Endothelial cell (in vitro differentiated cells): ENCODE measurements at regions not wholly inside any gene's neighbourhood (a gene's known extent, or its start where the extent isn't known, plus 50 kb on each side); places are given as distances from the start of the nearest gene placed in this dataset.

Experiments
- DNase-seq: peaks from one replicate; pipeline ENCODE4 v3.0.0; 2021; ENCODE audit warnings: low spot score
- H3K27ac Mint-ChIP-seq: one replicate; pipeline ENCODE4 v1.8.0; 2021; ENCODE audit warnings: mixed read lengths, inconsistent platforms; ENCODE audit not compliant: unreplicated experiment
- H3K27me3 Mint-ChIP-seq: one replicate; pipeline ENCODE4 v1.8.0; 2021; ENCODE audit warnings: mild to moderate bottlenecking, moderate library complexity, mixed read lengths, inconsistent platforms; ENCODE audit not compliant: unreplicated experiment
- H3K36me3 Mint-ChIP-seq: one replicate; pipeline ENCODE4 v1.8.0; 2021; ENCODE audit warnings: mild to moderate bottlenecking, low read depth, mixed read lengths, inconsistent platforms; ENCODE audit not compliant: unreplicated experiment
- H3K4me1 Mint-ChIP-seq: one replicate; pipeline ENCODE4 v1.8.0; 2021; ENCODE audit warnings: mild to moderate bottlenecking, mixed read lengths, inconsistent platforms; ENCODE audit not compliant: unreplicated experiment
- H3K4me3 Mint-ChIP-seq: one replicate; pipeline ENCODE4 v1.8.0; 2021; ENCODE audit warnings: mild to moderate bottlenecking, mixed read lengths, inconsistent platforms; ENCODE audit not compliant: unreplicated experiment
- H3K9me3 Mint-ChIP-seq: one replicate; pipeline ENCODE4 v1.8.0; 2021; ENCODE audit warnings: mixed read lengths, inconsistent platforms; ENCODE audit not compliant: unreplicated experiment
- TF ChIP-seq, protein P1 (sequence below): fragments of 200-600 bp; sonication (generic); IDR thresholded peaks from one replicate; pipeline ENCODE4 v1.5.0; 2021; ENCODE audit warnings: antibody characterized with exemption; ENCODE audit not compliant: unreplicated experiment

DNA sequence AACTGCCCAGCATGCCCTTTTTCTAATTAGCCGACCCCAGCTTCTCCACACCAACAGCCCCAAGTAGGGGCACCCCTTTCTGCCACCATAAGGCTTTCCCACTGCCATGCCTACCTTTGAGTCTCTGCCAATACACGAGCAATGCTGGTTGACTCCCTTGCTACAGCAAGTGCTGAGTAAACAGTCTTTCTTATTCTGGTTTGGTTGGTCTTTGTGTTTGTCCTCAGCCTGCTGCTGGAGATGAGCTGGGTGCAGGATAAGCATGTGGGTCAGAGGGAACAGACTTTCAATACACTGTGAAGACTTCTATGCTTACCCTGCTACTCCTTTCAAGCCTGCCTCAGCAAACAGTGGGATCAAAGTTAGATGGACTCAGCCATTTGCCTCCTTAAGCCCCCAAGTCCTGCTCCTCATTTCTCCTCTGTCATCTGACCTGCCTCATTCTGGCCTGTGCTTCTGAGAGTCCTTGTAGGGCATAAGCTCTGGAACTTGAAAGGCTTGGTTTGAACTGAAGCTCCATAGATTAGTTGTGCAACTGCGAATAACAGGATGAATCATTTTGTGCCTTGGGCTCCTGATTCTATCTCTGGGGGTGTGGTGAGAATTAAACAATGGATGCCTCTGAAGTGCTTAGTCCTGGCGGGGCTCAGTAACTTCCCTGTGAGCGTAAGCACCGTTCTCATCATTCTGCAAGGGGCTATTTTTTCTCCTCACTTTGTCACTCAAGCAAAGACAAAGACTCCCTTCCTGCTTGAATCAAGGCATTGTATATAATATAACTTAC lies 533.8 kb upstream of the DPP6 start:
- Mint-ChIP-seq H3K27me3 (peaks cover 11% of the 10 kb centered on the region), H3K9me3 (peaks cover 37% of the 10 kb centered on the region), H3K36me3 (peaks cover 3% of the 10 kb centered on the region)

DNA sequence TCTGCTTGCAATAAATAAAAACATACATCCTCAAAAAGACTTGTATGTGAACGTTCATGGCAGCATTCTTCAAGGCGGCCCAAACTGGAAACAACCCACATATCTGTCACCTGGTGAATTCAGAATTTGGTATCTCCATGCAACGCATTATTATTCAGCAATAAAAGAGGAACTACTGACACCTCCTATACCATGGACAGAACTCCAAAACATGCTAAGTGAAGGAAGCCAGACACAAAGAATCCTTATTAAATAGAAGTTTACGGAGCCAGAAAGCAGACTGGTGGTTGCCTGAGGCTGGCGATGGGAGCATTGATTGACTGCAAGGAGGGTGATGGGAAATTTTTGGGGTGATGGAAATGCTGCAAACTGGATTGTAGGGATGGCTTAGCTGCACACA lies 530.8 kb upstream of the DPP6 start:
- Mint-ChIP-seq H3K27me3 (peaks cover 8% of the 10 kb centered on the region), H3K4me3 (no peak overlapping the region), H3K9me3 (peaks cover 37% of the 10 kb centered on the region), H3K27ac (no peak overlapping the region), H3K4me1 (no peaks in the 10 kb centered on the region), H3K36me3 (peaks cover 3% of the 10 kb centered on the region)
- DNase-seq = no peak
- TF ChIP-seq, protein P1, sequence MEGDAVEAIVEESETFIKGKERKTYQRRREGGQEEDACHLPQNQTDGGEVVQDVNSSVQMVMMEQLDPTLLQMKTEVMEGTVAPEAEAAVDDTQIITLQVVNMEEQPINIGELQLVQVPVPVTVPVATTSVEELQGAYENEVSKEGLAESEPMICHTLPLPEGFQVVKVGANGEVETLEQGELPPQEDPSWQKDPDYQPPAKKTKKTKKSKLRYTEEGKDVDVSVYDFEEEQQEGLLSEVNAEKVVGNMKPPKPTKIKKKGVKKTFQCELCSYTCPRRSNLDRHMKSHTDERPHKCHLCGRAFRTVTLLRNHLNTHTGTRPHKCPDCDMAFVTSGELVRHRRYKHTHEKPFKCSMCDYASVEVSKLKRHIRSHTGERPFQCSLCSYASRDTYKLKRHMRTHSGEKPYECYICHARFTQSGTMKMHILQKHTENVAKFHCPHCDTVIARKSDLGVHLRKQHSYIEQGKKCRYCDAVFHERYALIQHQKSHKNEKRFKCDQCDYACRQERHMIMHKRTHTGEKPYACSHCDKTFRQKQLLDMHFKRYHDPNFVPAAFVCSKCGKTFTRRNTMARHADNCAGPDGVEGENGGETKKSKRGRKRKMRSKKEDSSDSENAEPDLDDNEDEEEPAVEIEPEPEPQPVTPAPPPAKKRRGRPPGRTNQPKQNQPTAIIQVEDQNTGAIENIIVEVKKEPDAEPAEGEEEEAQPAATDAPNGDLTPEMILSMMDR = no peak

More for the DNA sequence above, 533.8 kb upstream of the DPP6 start:
- H3K4me1 Mint-ChIP-seq = no peaks in the 10 kb centered on the region
- TF ChIP-seq, protein P1 = no peak
- no peak overlapping the region for H3K4me3 Mint-ChIP-seq
- no peak for DNase-seq
- no peak overlapping the region for H3K27ac Mint-ChIP-seq

DNA sequence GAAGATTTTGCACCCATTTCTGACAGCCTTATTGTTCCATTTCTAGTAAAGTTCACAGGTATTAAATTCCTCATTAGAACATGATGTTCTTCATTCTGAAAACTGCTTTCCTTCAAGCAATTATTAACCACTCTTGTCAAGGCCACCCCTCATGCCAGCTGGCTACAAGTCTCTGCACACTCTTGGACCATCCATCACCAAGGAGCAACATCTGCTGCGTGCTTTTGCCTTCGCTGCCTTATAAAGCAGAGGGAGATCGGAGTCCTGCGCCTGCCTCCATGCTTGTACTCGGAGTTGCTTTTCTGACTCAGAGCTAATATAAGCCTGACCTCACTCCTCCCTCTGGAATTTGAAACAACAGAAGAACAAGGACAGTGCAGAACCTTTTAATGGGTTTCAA lies 529.9 kb upstream of the DPP6 start:
- H3K9me3 Mint-ChIP-seq = peaks cover 37% of the 10 kb centered on the region
- no peaks in the 10 kb centered on the region for H3K4me1 Mint-ChIP-seq
- TF ChIP-seq, protein P1 = no peak
- peaks cover 10% of the 10 kb centered on the region for H3K27me3 Mint-ChIP-seq
- no peak overlapping the region for H3K27ac Mint-ChIP-seq
- no peak for DNase-seq
- H3K4me3 Mint-ChIP-seq = no peak overlapping the region
- H3K36me3 Mint-ChIP-seq = peaks cover 3% of the 10 kb centered on the region

DNA sequence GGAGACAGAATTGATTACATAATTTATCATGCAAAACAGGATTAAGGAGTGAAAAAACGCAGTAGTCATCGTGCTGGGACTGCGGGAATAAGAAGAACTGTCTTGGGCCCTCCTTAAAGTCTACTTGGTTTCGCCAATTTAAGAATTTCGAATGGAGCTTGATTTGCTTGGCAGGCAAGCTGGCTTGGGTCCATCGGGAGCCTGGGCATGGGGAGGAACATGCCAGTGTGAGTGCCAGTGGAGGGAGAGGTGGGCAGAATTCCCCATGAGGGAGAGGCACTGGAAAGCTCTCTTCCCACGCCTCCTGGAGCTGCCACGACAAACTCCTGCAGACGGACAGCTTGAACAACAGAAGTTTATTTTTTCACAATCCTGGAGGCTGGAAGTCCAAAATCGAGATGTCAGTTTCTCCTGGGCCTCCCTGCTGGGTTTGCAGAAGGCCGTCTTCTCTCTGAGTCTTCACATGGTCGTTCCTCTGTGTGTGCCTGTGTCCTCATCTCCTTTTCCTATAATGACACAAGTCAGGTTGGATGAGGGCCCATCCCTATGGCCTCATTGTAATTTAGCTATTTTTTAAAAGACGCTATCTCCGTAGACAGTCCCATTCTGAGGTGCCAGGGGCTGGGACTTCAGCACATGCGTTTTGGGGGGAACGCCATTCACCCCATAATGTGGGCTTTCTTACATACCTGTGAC lies 528.7 kb upstream of the DPP6 start:
- Mint-ChIP-seq H3K9me3 (peaks cover 41% of the 10 kb centered on the region), H3K27ac (no peak overlapping the region), H3K36me3 (peaks cover 2% of the 10 kb centered on the region), H3K4me3 (no peak overlapping the region), H3K27me3 (peaks cover 13% of the 10 kb centered on the region), H3K4me1 (no peaks in the 10 kb centered on the region)
- no peak for DNase-seq
- TF ChIP-seq, protein P1 = no peak

DNA sequence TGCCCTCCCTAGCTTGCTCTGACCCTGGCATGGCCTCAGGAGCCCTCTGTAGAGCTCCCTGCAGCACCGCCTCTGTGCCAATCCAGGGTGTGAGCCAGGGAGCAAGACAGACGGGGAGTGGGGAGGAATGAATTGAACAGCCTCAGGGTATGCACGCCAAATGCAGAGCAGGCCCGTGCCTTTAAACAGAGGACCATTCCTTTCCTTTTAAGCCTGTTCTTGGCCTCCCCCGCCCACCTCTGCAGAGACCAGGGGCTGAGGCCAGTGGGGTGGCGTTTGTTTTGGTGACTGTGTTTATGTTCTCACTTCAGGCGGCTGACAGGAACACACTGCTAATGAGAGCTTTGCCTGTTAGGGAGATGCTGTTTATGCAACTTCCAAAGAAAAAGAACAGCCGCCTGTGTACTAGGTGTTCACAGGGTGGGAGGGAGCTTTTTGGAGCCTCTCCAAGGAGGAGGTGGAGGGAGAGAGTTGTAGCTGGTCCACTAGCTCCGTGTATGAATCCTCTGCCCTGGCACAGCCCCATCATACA lies 528.1 kb upstream of the DPP6 start:
- Mint-ChIP-seq H3K4me1 (no peaks in the 10 kb centered on the region), H3K27me3 (peaks cover 13% of the 10 kb centered on the region), H3K36me3 (no peaks in the 10 kb centered on the region), H3K4me3 (no peak overlapping the region), H3K9me3 (peaks cover 36% of the 10 kb centered on the region), H3K27ac (no peak overlapping the region)
- TF ChIP-seq, protein P1 = no peak
- DNase-seq = no peak
